H9 (cell line): ENCODE measurements at regions not wholly inside any gene's neighbourhood (a gene's known extent, or its start where the extent isn't known, plus 50 kb on each side); places are given as distances from the start of the nearest gene placed in this dataset.

Source experiments
- DNase-seq: peaks from one replicate; pipeline ENCODE4 v3.0.0-alpha.2; 2017
- H2AFZ ChIP-seq: one replicate; pipeline ENCODE4 v1.6.1; 2013; ENCODE audit warnings: mild to moderate bottlenecking, low read length, control low read depth, moderate library complexity
- H2AK5ac ChIP-seq: 2 replicates; pipeline ENCODE4 v1.6.1; 2013; ENCODE audit warnings: low read length, control low read depth, mixed read lengths; ENCODE audit not compliant: insufficient read length
- H2BK120ac ChIP-seq: one replicate; pipeline ENCODE4 v1.6.1; 2013; ENCODE audit warnings: low read depth, mild to moderate bottlenecking, low read length, control low read depth, inconsistent platforms; ENCODE audit not compliant: poor library complexity, severe bottlenecking
- H2BK12ac ChIP-seq: 2 replicates; pipeline ENCODE4 v1.6.1; 2013; ENCODE audit warnings: low read length, control low read depth, mixed read lengths, low read depth; ENCODE audit not compliant: insufficient read length
- H2BK15ac ChIP-seq: 2 replicates; pipeline ENCODE4 v1.6.1; 2013; ENCODE audit warnings: low read depth, low read length, control low read depth
- H2BK20ac ChIP-seq: one replicate; pipeline ENCODE4 v1.6.1; 2013; ENCODE audit warnings: low read depth, mild to moderate bottlenecking, low read length, control low read depth, inconsistent platforms; ENCODE audit not compliant: poor library complexity, severe bottlenecking
- H2BK5ac ChIP-seq: 2 replicates; pipeline ENCODE4 v1.6.1; 2013; ENCODE audit warnings: low read length, control low read depth, mixed read lengths; ENCODE audit not compliant: insufficient read length
- H3K14ac ChIP-seq: 2 replicates; pipeline ENCODE4 v1.6.1; 2013; ENCODE audit warnings: low read length, control low read depth; ENCODE audit not compliant: insufficient read depth
- H3K18ac ChIP-seq: 2 replicates; pipeline ENCODE4 v1.6.1; 2013; ENCODE audit warnings: low read depth, mild to moderate bottlenecking, mixed read lengths, low read length, control low read depth; ENCODE audit not compliant: insufficient read length
- H3K23ac ChIP-seq: 2 replicates; pipeline ENCODE4 v1.6.1; 2013; ENCODE audit warnings: low read length, control low read depth, mixed read lengths, low read depth; ENCODE audit not compliant: insufficient read length
- H3K23me2 ChIP-seq: 2 replicates; pipeline ENCODE4 v1.6.1; 2013; ENCODE audit warnings: low read depth, mild to moderate bottlenecking, mixed read lengths, low read length, control low read depth; ENCODE audit not compliant: insufficient read length, poor library complexity, severe bottlenecking
- H3K27ac ChIP-seq: 2 replicates; pipeline ENCODE4 v1.5.1; 2013; ENCODE audit warnings: low read length, control low read depth, mixed read lengths, low read depth; ENCODE audit not compliant: insufficient read length
- H3K27me3 ChIP-seq: 2 replicates; pipeline ENCODE4 v1.6.1; 2013; ENCODE audit warnings: low read length, control low read depth, inconsistent platforms; ENCODE audit not compliant: insufficient read depth
- H3K4ac ChIP-seq: 2 replicates; pipeline ENCODE4 v1.6.1; 2013; ENCODE audit warnings: low read depth, mild to moderate bottlenecking, control low read depth, inconsistent platforms, low read length, moderate library complexity
- H3K4me1 ChIP-seq: 2 replicates; pipeline ENCODE4 v1.6.1; 2013; ENCODE audit warnings: low read length, control low read depth, inconsistent platforms; ENCODE audit not compliant: insufficient read depth
- H3K4me2 ChIP-seq: 2 replicates; pipeline ENCODE4 v1.6.1; 2013; ENCODE audit warnings: low read length, control low read depth, mixed read lengths; ENCODE audit not compliant: insufficient read length, insufficient read depth
- H3K56ac ChIP-seq: 2 replicates; pipeline ENCODE4 v1.6.1; 2013; ENCODE audit warnings: low read depth, mild to moderate bottlenecking, mixed read lengths, low read length, control low read depth; ENCODE audit not compliant: insufficient read length
- H3K79me1 ChIP-seq: 2 replicates; pipeline ENCODE4 v1.6.1; 2013; ENCODE audit warnings: low read depth, mild to moderate bottlenecking, moderate library complexity, low read length, control low read depth, inconsistent platforms; ENCODE audit not compliant: insufficient read depth, poor library complexity, severe bottlenecking
- H3K79me2 ChIP-seq: 2 replicates; pipeline ENCODE4 v1.6.1; 2013; ENCODE audit warnings: low read length, control low read depth, inconsistent platforms; ENCODE audit not compliant: insufficient read depth
- H3K9ac ChIP-seq: 2 replicates; pipeline ENCODE4 v1.6.1; 2013; ENCODE audit warnings: low read length, control low read depth, mixed read lengths; ENCODE audit not compliant: insufficient read length; ENCODE audit errors: extremely low read depth
- H3K9me3 ChIP-seq: one replicate; pipeline ENCODE4 v1.6.1; 2013; ENCODE audit warnings: low read depth, low read length, inconsistent platforms; ENCODE audit not compliant: control insufficient read depth
- H3T11ph ChIP-seq: one replicate; pipeline ENCODE4 v1.6.1; 2013; ENCODE audit warnings: mild to moderate bottlenecking, low read length, control low read depth, inconsistent platforms
- H4K20me1 ChIP-seq: one replicate; pipeline ENCODE4 v1.6.1; 2013; ENCODE audit not compliant: control insufficient read depth, insufficient read length, insufficient read depth
- H4K5ac ChIP-seq: 2 replicates; pipeline ENCODE4 v1.6.1; 2013; ENCODE audit warnings: low read depth, mild to moderate bottlenecking, mixed read lengths, low read length, control low read depth; ENCODE audit not compliant: insufficient read length
- H4K8ac ChIP-seq: replicated peaks from 2 replicates; pipeline ENCODE4 v1.6.1; 2013; ENCODE audit warnings: low read length, control low read depth, mixed read lengths, low read depth; ENCODE audit not compliant: insufficient read length
- H4K91ac ChIP-seq: 2 replicates; pipeline ENCODE4 v1.6.1; 2013; ENCODE audit warnings: low read depth, mild to moderate bottlenecking, moderate library complexity, mixed read lengths, low read length, control low read depth; ENCODE audit not compliant: insufficient read length
- H3K27ac Mint-ChIP-seq, 3 experiments: 2 replicates in 2 of 3; 3 replicates in 1 of 3; pipeline ENCODE4 v1.8.0; 2020 to 2021; ENCODE audit warnings: mixed read lengths in 3 of 3, mild to moderate bottlenecking in 1 of 3, moderate library complexity in 1 of 3
- H3K27me3 Mint-ChIP-seq: 2 replicates; pipeline ENCODE4 v1.8.0; 2021; ENCODE audit warnings: low read depth, mild to moderate bottlenecking, moderate library complexity, mixed read lengths
- H3K36me3 Mint-ChIP-seq, 3 experiments: 2 replicates in 2 of 3; 3 replicates in 1 of 3; pipeline ENCODE4 v1.8.0; 2020 to 2021; ENCODE audit warnings: low read depth in 3 of 3, mixed read lengths in 3 of 3; ENCODE audit not compliant: insufficient read depth in 1 of 3
- H3K4me1 Mint-ChIP-seq, 2 experiments: 2 replicates each; pipeline ENCODE4 v1.8.0; 2020; ENCODE audit warnings: mixed read lengths in 2 of 2
- H3K4me3 Mint-ChIP-seq, 2 experiments: 2 replicates in 1 of 2; 3 replicates in 1 of 2; pipeline ENCODE4 v1.8.0; 2020 to 2021; ENCODE audit warnings: mild to moderate bottlenecking in 2 of 2, mixed read lengths in 2 of 2, moderate library complexity in 1 of 2
- H3K9me3 Mint-ChIP-seq, 2 experiments: 2 replicates in 1 of 2; 3 replicates in 1 of 2; pipeline ENCODE4 v1.8.0; 2020; ENCODE audit warnings: mild to moderate bottlenecking in 2 of 2, mixed read lengths in 2 of 2, moderate library complexity in 1 of 2
- WGBS: extraction: QIAGEN DNeasy Blood & Tissue Kit; methylation state at CpG from one replicate; pipeline ENCODE4 v1.1.7; 2013; ENCODE audit warnings: missing lambda C conversion rate, low lambda C conversion rate, mixed read lengths; ENCODE audit not compliant: insufficient read length; ENCODE audit errors: extremely low coverage; 5-methylcytosine and 5-hydroxymethylcytosine counted together
- TF ChIP-seq, protein P1 (sequence below): fragments of 200-600 bp; sonication (generic); conservative IDR thresholded peaks from 3 replicates; pipeline ENCODE4 v1.8.0; 2021; ENCODE audit warnings: antibody characterized with exemption, mild to moderate bottlenecking

DNA sequence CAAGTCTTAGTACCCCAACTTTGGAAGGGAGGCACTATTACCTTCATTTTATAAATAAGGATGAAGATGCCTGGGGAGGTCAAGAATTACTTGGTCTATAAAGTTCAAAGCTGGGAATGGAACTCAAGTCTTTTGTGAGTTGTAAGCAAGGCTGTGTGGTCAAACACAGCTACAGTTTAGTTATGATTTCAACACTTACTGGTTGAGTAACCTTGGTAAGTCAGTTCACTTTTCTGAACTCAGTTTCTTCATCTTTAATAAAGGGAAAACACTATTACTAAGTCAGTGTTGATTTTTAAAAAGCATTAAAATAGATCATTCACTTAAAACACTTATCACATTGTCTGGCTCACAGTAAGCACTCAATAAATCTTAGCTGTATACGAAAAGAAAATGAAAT is 200.4 kb upstream of the ADAMTS9 start:
- Histone ChIP-seq H3K79me1 (no peaks in the 10 kb centered on the region), H3K4ac (no peak overlapping the region), H2BK12ac (no peak overlapping the region), H3K27ac (no peak overlapping the region), H3K79me2 (no peaks in the 10 kb centered on the region), H3K4me1 (no peaks in the 10 kb centered on the region), H3K9me3 (no peaks in the 10 kb centered on the region), H2BK15ac (no peak overlapping the region), H2BK20ac (no peak overlapping the region), H3K4me2 (no peak overlapping the region), H3K27me3 (no peaks in the 10 kb centered on the region), H3K9ac (no peak overlapping the region), H3K56ac (no peak overlapping the region), H4K20me1 (no peaks in the 10 kb centered on the region), H2AK5ac (no peak overlapping the region), H3T11ph (no peak overlapping the region), H2AFZ (no peak overlapping the region), H2BK5ac (no peak overlapping the region), H3K23ac (no peak overlapping the region), H3K23me2 (no peaks in the 10 kb centered on the region), H3K14ac (no peak overlapping the region), H2BK120ac (no peak overlapping the region), H4K5ac (no peak overlapping the region), H4K91ac (no peak overlapping the region), H3K18ac (no peak overlapping the region), H4K8ac (no peak overlapping the region)
- no peak overlapping the region for H3K27ac Mint-ChIP-seq
- H3K9me3 Mint-ChIP-seq = no peaks in the 10 kb centered on the region; a peak in 1 of 5 replicates
- peaks cover 0 to 2% (median 0%) of the 10 kb centered on the region in 3 experiments; a peak in 2 of 7 replicates for H3K36me3 Mint-ChIP-seq
- DNase-seq = no peak
- no peak overlapping the region for H3K4me3 Mint-ChIP-seq
- no CpG with 5 or more reads among the region's 1 CpG for WGBS
- TF ChIP-seq, protein P1, sequence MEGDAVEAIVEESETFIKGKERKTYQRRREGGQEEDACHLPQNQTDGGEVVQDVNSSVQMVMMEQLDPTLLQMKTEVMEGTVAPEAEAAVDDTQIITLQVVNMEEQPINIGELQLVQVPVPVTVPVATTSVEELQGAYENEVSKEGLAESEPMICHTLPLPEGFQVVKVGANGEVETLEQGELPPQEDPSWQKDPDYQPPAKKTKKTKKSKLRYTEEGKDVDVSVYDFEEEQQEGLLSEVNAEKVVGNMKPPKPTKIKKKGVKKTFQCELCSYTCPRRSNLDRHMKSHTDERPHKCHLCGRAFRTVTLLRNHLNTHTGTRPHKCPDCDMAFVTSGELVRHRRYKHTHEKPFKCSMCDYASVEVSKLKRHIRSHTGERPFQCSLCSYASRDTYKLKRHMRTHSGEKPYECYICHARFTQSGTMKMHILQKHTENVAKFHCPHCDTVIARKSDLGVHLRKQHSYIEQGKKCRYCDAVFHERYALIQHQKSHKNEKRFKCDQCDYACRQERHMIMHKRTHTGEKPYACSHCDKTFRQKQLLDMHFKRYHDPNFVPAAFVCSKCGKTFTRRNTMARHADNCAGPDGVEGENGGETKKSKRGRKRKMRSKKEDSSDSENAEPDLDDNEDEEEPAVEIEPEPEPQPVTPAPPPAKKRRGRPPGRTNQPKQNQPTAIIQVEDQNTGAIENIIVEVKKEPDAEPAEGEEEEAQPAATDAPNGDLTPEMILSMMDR = no peak
- H3K4me1 Mint-ChIP-seq = peaks cover 4 to 8% of the 10 kb centered on the region in 2 experiments
- H3K27me3 Mint-ChIP-seq = no peaks in the 10 kb centered on the region; the same call in 1 of the 2 replicates
